ENCODE measurements at regions not wholly inside any gene's neighbourhood (a gene's known extent, or its start where the extent isn't known, plus 50 kb on each side); places are given as distances from the start of the nearest gene placed in this dataset.

- TF ChIP-seq CTCF (IDR thresholded peaks at IDR 0.05; ENCODE audit: low read depth, low read length, missing input control): no peak
Observed at GRCh38 chr18:1244397-1245122, 339.9 kb downstream of the ADCYAP1 start (continued).

DNA sequence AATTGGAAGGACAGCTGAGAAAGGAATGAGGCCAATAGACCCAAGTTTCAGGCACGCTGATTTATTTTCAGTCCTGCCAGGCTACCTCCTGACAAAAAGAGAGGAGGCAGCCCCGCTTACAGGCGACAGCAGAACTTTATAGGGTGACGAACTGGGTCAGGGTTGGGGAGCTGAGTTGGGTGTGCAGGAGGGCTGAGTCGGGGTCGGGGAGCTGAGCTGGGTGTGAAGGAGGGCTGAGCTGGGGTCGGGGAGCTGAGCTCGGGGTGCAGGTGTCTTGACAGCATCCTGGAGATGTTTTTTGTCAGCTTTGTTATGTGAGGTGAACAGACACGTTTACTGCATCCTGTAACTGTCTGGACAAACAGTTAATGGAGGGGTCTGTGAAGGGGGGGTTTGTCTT lies 342.2 kb downstream of the ADCYAP1 start:
- H3K9ac ChIP-seq (ENCODE audit: low read depth in 1 of 2, low read length in 2 of 2): no peak overlapping the region
- no peak for DNase-seq (ENCODE audit: low spot score)
- H3K36me3 ChIP-seq (ENCODE audit: control insufficient read depth in 4 of 4, insufficient read depth in 3 of 4, low read depth in 1 of 4, low read length in 3 of 4): no peaks in the 10 kb centered on the region
- TF ChIP-seq RAD21 (IDR thresholded peaks at IDR 0.05) (no peak), HNF4G (IDR thresholded peaks at IDR 0.05) (no peak), FOXA1 (IDR thresholded peaks at IDR 0.05) (no peak), NR2F2 (IDR thresholded peaks at IDR 0.05) (no peak), YY1 (IDR thresholded peaks at IDR 0.05) (no peak), TAF1 (conservative IDR thresholded peaks at IDR 0.05) (no peak), CTCF (IDR thresholded peaks at IDR 0.05; ENCODE audit: low read depth, low read length, missing input control) (no peak), HNF4A (conservative IDR thresholded peaks at IDR 0.05) (no peak), EGR1 (IDR thresholded peaks at IDR 0.05; ENCODE audit: low read depth in 2 of 2) (no peak), SP1 (IDR thresholded peaks at IDR 0.05) (no peak)
- TF ChIP-seq, protein P1, sequence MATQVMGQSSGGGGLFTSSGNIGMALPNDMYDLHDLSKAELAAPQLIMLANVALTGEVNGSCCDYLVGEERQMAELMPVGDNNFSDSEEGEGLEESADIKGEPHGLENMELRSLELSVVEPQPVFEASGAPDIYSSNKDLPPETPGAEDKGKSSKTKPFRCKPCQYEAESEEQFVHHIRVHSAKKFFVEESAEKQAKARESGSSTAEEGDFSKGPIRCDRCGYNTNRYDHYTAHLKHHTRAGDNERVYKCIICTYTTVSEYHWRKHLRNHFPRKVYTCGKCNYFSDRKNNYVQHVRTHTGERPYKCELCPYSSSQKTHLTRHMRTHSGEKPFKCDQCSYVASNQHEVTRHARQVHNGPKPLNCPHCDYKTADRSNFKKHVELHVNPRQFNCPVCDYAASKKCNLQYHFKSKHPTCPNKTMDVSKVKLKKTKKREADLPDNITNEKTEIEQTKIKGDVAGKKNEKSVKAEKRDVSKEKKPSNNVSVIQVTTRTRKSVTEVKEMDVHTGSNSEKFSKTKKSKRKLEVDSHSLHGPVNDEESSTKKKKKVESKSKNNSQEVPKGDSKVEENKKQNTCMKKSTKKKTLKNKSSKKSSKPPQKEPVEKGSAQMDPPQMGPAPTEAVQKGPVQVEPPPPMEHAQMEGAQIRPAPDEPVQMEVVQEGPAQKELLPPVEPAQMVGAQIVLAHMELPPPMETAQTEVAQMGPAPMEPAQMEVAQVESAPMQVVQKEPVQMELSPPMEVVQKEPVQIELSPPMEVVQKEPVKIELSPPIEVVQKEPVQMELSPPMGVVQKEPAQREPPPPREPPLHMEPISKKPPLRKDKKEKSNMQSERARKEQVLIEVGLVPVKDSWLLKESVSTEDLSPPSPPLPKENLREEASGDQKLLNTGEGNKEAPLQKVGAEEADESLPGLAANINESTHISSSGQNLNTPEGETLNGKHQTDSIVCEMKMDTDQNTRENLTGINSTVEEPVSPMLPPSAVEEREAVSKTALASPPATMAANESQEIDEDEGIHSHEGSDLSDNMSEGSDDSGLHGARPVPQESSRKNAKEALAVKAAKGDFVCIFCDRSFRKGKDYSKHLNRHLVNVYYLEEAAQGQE (IDR thresholded peaks at IDR 0.05): no peak
- TF ChIP-seq, protein P2, sequence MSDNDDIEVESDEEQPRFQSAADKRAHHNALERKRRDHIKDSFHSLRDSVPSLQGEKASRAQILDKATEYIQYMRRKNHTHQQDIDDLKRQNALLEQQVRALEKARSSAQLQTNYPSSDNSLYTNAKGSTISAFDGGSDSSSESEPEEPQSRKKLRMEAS (IDR thresholded peaks at IDR 0.05): no peak
- TF ChIP-seq, protein P3, sequence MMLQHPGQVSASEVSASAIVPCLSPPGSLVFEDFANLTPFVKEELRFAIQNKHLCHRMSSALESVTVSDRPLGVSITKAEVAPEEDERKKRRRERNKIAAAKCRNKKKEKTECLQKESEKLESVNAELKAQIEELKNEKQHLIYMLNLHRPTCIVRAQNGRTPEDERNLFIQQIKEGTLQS (IDR thresholded peaks at IDR 0.05): no peak
- H3K27me3 ChIP-seq (ENCODE audit: control insufficient read depth in 4 of 4, insufficient read depth in 4 of 4, low read length in 3 of 4): no peaks in the 10 kb centered on the region
- H3K4me3 ChIP-seq (ENCODE audit: low read depth in 1 of 3, low read length in 3 of 3): no peak overlapping the region
- no peaks in the 10 kb centered on the region for H3K4me1 ChIP-seq (ENCODE audit: control insufficient read depth in 4 of 4, insufficient read depth in 4 of 4, low read length in 3 of 4)
- H3K9me3 ChIP-seq (ENCODE audit: control insufficient read depth in 4 of 4, low read length in 3 of 4): no peaks in the 10 kb centered on the region
- no peak overlapping the region for H3K27ac ChIP-seq (ENCODE audit: low read depth in 1 of 2, low read length in 2 of 2)
- WGBS: 82% methylated on average over 9 of the region's 9 CpGs
